ENCODE measurements at regions not wholly inside any gene's neighbourhood (a gene's known extent, or its start where the extent isn't known, plus 50 kb on each side); places are given as distances from the start of the nearest gene placed in this dataset.

DNA sequence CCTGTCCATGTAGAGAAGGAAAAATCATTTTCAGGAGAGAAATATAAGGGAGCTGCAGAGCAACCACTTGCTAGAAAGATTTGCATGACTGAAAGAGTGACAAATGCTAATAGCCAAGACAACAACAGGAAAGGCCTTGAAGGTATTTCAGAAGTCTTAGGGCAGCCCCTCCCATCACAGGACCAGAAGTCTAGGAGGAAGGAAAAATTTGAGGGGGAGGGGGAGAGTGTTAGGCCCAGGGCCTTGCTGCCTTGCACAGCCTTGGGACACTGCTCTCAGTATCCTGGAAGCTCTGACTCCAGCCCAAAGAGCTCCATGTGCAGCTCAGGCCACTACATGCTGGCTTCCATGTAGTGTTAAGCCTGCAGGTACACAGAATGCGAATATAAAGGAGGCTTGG lies 266.9 kb downstream of the GLI2 start:
- WGBS, 2 experiments (ENCODE audit: insufficient coverage in 1 of 2, insufficient read length in 1 of 2), result 0% methylated on average over 1 of the region's 1 CpG
- TF ChIP-seq, protein P1, sequence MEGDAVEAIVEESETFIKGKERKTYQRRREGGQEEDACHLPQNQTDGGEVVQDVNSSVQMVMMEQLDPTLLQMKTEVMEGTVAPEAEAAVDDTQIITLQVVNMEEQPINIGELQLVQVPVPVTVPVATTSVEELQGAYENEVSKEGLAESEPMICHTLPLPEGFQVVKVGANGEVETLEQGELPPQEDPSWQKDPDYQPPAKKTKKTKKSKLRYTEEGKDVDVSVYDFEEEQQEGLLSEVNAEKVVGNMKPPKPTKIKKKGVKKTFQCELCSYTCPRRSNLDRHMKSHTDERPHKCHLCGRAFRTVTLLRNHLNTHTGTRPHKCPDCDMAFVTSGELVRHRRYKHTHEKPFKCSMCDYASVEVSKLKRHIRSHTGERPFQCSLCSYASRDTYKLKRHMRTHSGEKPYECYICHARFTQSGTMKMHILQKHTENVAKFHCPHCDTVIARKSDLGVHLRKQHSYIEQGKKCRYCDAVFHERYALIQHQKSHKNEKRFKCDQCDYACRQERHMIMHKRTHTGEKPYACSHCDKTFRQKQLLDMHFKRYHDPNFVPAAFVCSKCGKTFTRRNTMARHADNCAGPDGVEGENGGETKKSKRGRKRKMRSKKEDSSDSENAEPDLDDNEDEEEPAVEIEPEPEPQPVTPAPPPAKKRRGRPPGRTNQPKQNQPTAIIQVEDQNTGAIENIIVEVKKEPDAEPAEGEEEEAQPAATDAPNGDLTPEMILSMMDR (conservative IDR thresholded peaks at IDR 0.05), result no peak
- Mint-ChIP-seq H3K27ac (no peak overlapping the region), H3K36me3 (ENCODE audit: low read depth) (no peaks in the 10 kb centered on the region), H3K4me1 (peaks cover 12% of the 10 kb centered on the region), H3K9me3 (no peaks in the 10 kb centered on the region), H3K27me3 (ENCODE audit: insufficient read depth) (peaks cover 52% of the 10 kb centered on the region), H3K4me3 (no peak overlapping the region)
- peak; percentile 73 for DNase-seq
- Histone ChIP-seq H3K9ac (ENCODE audit: extremely low read depth, low read length, poor library complexity, severe bottlenecking) (no peak overlapping the region), H3K27me3 (ENCODE audit: control insufficient read depth, insufficient read depth, low read length, poor library complexity, severe bottlenecking) (peaks cover 22% of the 10 kb centered on the region), H3K4me1 (ENCODE audit: control insufficient read depth, insufficient read depth, low read length) (no peaks in the 10 kb centered on the region), H3K27ac (ENCODE audit: low read depth, low read length) (no peak overlapping the region), H3K9me3 (ENCODE audit: control insufficient read depth, low read length) (no peaks in the 10 kb centered on the region), H3K4me3 (ENCODE audit: low read length) (no peak overlapping the region), H3K36me3 (ENCODE audit: control insufficient read depth, insufficient read depth, low read length) (no peaks in the 10 kb centered on the region)

DNA sequence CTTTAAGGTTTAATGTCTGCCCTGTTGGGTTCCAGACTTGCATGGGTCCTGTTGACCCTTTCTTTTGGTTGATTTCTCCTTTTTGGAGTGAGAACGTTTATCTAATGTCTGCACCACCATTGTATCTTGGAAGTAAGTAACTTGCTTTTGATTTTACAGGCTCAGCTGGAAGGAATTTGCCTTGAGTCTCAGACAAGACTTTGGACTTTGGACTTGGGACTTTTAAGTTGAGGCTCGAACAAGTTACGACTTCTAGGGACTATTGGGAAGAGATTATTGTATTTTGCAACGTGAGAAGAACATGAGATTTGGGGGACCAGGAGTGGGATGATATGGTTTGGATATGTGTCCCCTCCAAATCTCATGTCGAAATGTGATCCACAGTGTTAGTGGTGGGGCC lies 267.7 kb downstream of the GLI2 start:
- TF ChIP-seq, protein P1 (conservative IDR thresholded peaks at IDR 0.05), result no peak
- H3K4me1 Mint-ChIP-seq, result peaks cover 12% of the 10 kb centered on the region
- no peaks in the 10 kb centered on the region for H3K9me3 Mint-ChIP-seq
- H3K36me3 Mint-ChIP-seq (ENCODE audit: low read depth), result no peaks in the 10 kb centered on the region
- 82 to 91% methylated on average over 5 of the region's 5 CpGs for WGBS, 2 experiments (ENCODE audit: insufficient coverage in 1 of 2, insufficient read length in 1 of 2)
- H3K27ac ChIP-seq (ENCODE audit: low read depth, low read length), result no peak overlapping the region
- no peak for DNase-seq
- H3K27me3 Mint-ChIP-seq (ENCODE audit: insufficient read depth), result peaks cover 58% of the 10 kb centered on the region
- H3K4me3 Mint-ChIP-seq, result no peak overlapping the region
- no peak overlapping the region for H3K9ac ChIP-seq (ENCODE audit: extremely low read depth, low read length, poor library complexity, severe bottlenecking)
- no peak overlapping the region for H3K27ac Mint-ChIP-seq
- no peaks in the 10 kb centered on the region for H3K9me3 ChIP-seq (ENCODE audit: control insufficient read depth, low read length)
- no peaks in the 10 kb centered on the region for H3K36me3 ChIP-seq (ENCODE audit: control insufficient read depth, insufficient read depth, low read length)
- peaks cover 22% of the 10 kb centered on the region for H3K27me3 ChIP-seq (ENCODE audit: control insufficient read depth, insufficient read depth, low read length, poor library complexity, severe bottlenecking)
- H3K4me1 ChIP-seq (ENCODE audit: control insufficient read depth, insufficient read depth, low read length), result no peaks in the 10 kb centered on the region
- no peak overlapping the region for H3K4me3 ChIP-seq (ENCODE audit: low read length)

DNA sequence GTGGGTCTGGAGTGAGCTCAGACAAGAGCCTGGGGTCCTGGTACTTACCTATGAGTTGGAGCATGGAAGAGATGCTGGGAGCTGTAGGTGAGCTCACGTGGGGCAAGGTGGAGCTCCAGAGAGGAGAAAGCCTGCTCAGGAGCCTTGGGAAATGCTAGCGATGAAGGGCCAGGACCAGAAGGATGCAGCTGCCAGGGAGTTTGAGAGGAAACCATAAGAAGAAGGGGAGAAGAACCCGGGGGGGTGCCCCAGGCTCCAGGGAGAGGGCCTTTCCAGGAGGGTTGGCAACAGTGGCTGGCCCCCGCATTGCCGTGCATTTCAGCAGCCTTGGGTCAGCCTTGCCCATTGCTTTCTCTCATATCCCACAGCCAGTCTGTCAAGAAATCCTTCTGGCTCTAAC lies 268.7 kb downstream of the GLI2 start:
- H3K4me1 ChIP-seq (ENCODE audit: control insufficient read depth, insufficient read depth, low read length), result no peaks in the 10 kb centered on the region
- DNase-seq, result no peak
- H3K36me3 ChIP-seq (ENCODE audit: control insufficient read depth, insufficient read depth, low read length), result no peaks in the 10 kb centered on the region
- H3K9ac ChIP-seq (ENCODE audit: extremely low read depth, low read length, poor library complexity, severe bottlenecking), result no peak overlapping the region
- no peaks in the 10 kb centered on the region for H3K9me3 ChIP-seq (ENCODE audit: control insufficient read depth, low read length)
- no peak overlapping the region for H3K4me3 ChIP-seq (ENCODE audit: low read length)
- 81 to 89% methylated on average over 3 to 5 of the region's 5 CpGs for WGBS, 2 experiments (ENCODE audit: insufficient coverage in 1 of 2, insufficient read length in 1 of 2)
- H3K4me1 Mint-ChIP-seq, result peaks cover 12% of the 10 kb centered on the region
- H3K36me3 Mint-ChIP-seq (ENCODE audit: low read depth), result no peaks in the 10 kb centered on the region
- no peak overlapping the region for H3K4me3 Mint-ChIP-seq
- TF ChIP-seq, protein P1 (conservative IDR thresholded peaks at IDR 0.05), result no peak
- H3K9me3 Mint-ChIP-seq, result no peaks in the 10 kb centered on the region
- H3K27me3 Mint-ChIP-seq (ENCODE audit: insufficient read depth), result peaks cover 59% of the 10 kb centered on the region
- no peak overlapping the region for H3K27ac Mint-ChIP-seq
- H3K27ac ChIP-seq (ENCODE audit: low read depth, low read length), result no peak overlapping the region
- H3K27me3 ChIP-seq (ENCODE audit: control insufficient read depth, insufficient read depth, low read length, poor library complexity, severe bottlenecking), result peaks cover 19% of the 10 kb centered on the region
